Uterus (tissue), 3 donors: ENCODE measurements at regions not wholly inside any gene's neighbourhood (a gene's known extent, or its start where the extent isn't known, plus 50 kb on each side); places are given as distances from the start of the nearest gene placed in this dataset.

Experiments
- DNase-seq, 2 donors: peaks; one replicate each; pipeline ENCODE4 v3.0.0-alpha.2; 2019 to 2020
- H3K27ac ChIP-seq, 2 donors: fragments of 200-600 bp; sonication (generic); 1 replicate in 1 of 2; 2 replicates in 1 of 2; pipeline ENCODE4 v1.5.1; 2016 to 2018
- H3K27me3 ChIP-seq, 2 donors: fragments of 200-600 bp; sonication (generic); one replicate each; pipeline ENCODE4 v1.5.1; 2018 to 2019; ENCODE audit warnings: control low read depth in 1 of 2
- H3K36me3 ChIP-seq, 2 donors: fragments of 200-600 bp; sonication (generic); one replicate each; pipeline ENCODE4 v1.5.1; 2019; ENCODE audit warnings: control low read depth in 1 of 2
- H3K4me1 ChIP-seq, 2 donors: fragments of 200-600 bp; sonication (generic); one replicate each; pipeline ENCODE4 v1.5.1; 2018 to 2019; ENCODE audit warnings: control low read depth in 1 of 2
- H3K4me3 ChIP-seq, 2 donors: fragments of 200-600 bp; sonication (generic); 1 replicate in 1 of 2; 2 replicates in 1 of 2; pipeline ENCODE4 v1.5.1; 2018 to 2019; ENCODE audit warnings: mild to moderate bottlenecking in 1 of 2
- H3K9me3 ChIP-seq, 2 donors: fragments of 200-600 bp; sonication (generic); one replicate each; pipeline ENCODE4 v1.5.1; 2019; ENCODE audit warnings: control low read depth in 1 of 2
- POLR2A ChIP-seq, 2 donors: fragments of 450-650 bp; IDR thresholded peaks; one replicate each; pipeline ENCODE4 v1.6.1; 2016; ENCODE audit warnings: antibody characterized with exemption in 2 of 2, mild to moderate bottlenecking in 1 of 2, moderate library complexity in 1 of 2
- intact Hi-C: fragments of 100-400 bp; cut with DNase I; formaldehyde crosslinking; loops from one replicate; pipeline ENCODE4 v1.15.1; 2023; ENCODE audit warnings: low total_unique reads
- TF ChIP-seq, protein P1 (sequence below), 4 experiments: fragments of 200-600 bp in 2 of 4; fragments of 450-650 bp in 2 of 4; sonication (generic) in 2 of 4; IDR thresholded peaks; one replicate each; pipeline ENCODE4 v1.5.1; 2016 to 2019; ENCODE audit warnings: antibody characterized with exemption in 4 of 4, mild to moderate bottlenecking in 2 of 4, moderate library complexity in 1 of 4
- donor health status: DM: yes; HTN: yes; CAD: no.

- Histone ChIP-seq H3K4me1 (no peaks in the 10 kb centered on the region), H3K27ac (no peak overlapping the region), H3K9me3 (no peaks in the 10 kb centered on the region), H3K4me3 (no peak overlapping the region), H3K36me3 (no peaks in the 10 kb centered on the region), H3K27me3 (no peaks in the 10 kb centered on the region)
- no peak for TF ChIP-seq POLR2A (IDR thresholded peaks at IDR 0.05)
- TF ChIP-seq, protein P1, sequence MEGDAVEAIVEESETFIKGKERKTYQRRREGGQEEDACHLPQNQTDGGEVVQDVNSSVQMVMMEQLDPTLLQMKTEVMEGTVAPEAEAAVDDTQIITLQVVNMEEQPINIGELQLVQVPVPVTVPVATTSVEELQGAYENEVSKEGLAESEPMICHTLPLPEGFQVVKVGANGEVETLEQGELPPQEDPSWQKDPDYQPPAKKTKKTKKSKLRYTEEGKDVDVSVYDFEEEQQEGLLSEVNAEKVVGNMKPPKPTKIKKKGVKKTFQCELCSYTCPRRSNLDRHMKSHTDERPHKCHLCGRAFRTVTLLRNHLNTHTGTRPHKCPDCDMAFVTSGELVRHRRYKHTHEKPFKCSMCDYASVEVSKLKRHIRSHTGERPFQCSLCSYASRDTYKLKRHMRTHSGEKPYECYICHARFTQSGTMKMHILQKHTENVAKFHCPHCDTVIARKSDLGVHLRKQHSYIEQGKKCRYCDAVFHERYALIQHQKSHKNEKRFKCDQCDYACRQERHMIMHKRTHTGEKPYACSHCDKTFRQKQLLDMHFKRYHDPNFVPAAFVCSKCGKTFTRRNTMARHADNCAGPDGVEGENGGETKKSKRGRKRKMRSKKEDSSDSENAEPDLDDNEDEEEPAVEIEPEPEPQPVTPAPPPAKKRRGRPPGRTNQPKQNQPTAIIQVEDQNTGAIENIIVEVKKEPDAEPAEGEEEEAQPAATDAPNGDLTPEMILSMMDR (IDR thresholded peaks at IDR 0.05) = no peak
- no peak for DNase-seq
- intact Hi-C loops = no loop called here
Measured at GRCh38 chr5:8601831-8602354, 732.9 kb downstream of the MTRR start.

GRCh38 chr5:8606231-8606630 is 737.3 kb downstream of the MTRR start:
- DNase-seq = no peak
- no peak overlapping the region for H3K27ac ChIP-seq
- H3K36me3 ChIP-seq = no peaks in the 10 kb centered on the region
- intact Hi-C loops = no loop called here
- no peaks in the 10 kb centered on the region for H3K27me3 ChIP-seq
- no peak overlapping the region for H3K4me3 ChIP-seq
- TF ChIP-seq POLR2A (IDR thresholded peaks at IDR 0.05) = no peak
- no peaks in the 10 kb centered on the region for H3K9me3 ChIP-seq
- no peaks in the 10 kb centered on the region for H3K4me1 ChIP-seq

GRCh38 chr5:8611067-8611466 is 742.1 kb downstream of the MTRR start:
- H3K4me1 ChIP-seq = no peaks in the 10 kb centered on the region
- TF ChIP-seq, protein P1 (IDR thresholded peaks at IDR 0.05) = no peak
- TF ChIP-seq POLR2A (IDR thresholded peaks at IDR 0.05) = no peak
- H3K9me3 ChIP-seq = no peaks in the 10 kb centered on the region
- DNase-seq = no peak
- intact Hi-C loops = no loop called here
- no peak overlapping the region for H3K27ac ChIP-seq
- H3K36me3 ChIP-seq = no peaks in the 10 kb centered on the region
- no peak overlapping the region for H3K4me3 ChIP-seq
- no peaks in the 10 kb centered on the region for H3K27me3 ChIP-seq

- Histone ChIP-seq H3K4me1 (no peaks in the 10 kb centered on the region), H3K36me3 (no peaks in the 10 kb centered on the region), H3K27ac (no peak overlapping the region), H3K27me3 (no peaks in the 10 kb centered on the region), H3K4me3 (no peak overlapping the region), H3K9me3 (no peaks in the 10 kb centered on the region)
- intact Hi-C loops = no loop called here
- DNase-seq = no peak
- no peak for TF ChIP-seq POLR2A (IDR thresholded peaks at IDR 0.05)
- TF ChIP-seq, protein P1 (IDR thresholded peaks at IDR 0.05) = no peak
Measured at GRCh38 chr5:8613078-8613685, 744.2 kb downstream of the MTRR start.

DNA sequence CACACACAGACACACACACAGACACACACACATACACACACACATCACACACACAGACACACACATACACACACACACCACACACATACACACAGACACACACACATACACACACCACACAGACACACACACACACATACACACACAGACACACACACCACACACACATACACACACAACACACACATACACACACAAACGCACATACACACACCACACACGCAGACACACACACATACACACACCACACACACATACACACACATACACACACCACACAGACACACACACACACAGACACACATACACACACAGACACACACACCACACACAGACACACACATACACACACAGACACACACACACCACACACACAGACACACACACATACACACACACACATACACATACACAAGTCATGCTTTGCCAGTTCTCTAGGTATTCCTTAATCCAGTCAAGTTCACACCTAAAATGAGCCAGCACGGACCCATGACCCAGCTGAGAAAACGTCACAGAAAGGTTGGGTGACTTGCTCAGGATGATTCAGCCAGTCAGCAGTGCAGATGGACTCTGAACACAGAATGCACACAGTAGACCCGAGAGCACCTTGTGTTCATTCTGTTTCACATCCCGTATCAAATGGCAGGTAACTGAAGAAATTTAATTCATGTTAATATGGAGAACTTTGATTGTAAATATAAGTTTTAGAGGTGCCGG is 746.4 kb downstream of the MTRR start:
- no peak overlapping the region for H3K4me3 ChIP-seq
- TF ChIP-seq, protein P1 (IDR thresholded peaks at IDR 0.05) = no peak
- TF ChIP-seq POLR2A (IDR thresholded peaks at IDR 0.05) = no peak
- H3K4me1 ChIP-seq = no peaks in the 10 kb centered on the region

More for the DNA sequence above, 746.4 kb downstream of the MTRR start:
- DNase-seq = no peak
- intact Hi-C loops = no loop called here
- Histone ChIP-seq H3K27me3 (no peaks in the 10 kb centered on the region), H3K9me3 (no peaks in the 10 kb centered on the region), H3K27ac (no peak overlapping the region), H3K36me3 (no peaks in the 10 kb centered on the region)
